Pancreas (tissue), 10 donors: ENCODE measurements at regions not wholly inside any gene's neighbourhood (a gene's known extent, or its start where the extent isn't known, plus 50 kb on each side); places are given as distances from the start of the nearest gene placed in this dataset.

Experiments used
- ATAC-seq, 4 donors: fragments of 200-7000 bp; cut with Tn5 transposase; one replicate each; pipeline versions ENCODE4 v1.8.0 to v1.9.1; 2020; ENCODE audit warnings: mild to moderate bottlenecking in 4 of 4, moderate library complexity in 4 of 4
- DNase-seq, 6 donors: peaks; one replicate each; pipeline ENCODE4 v3.0.0-alpha.2; 2020
- FAIRE-seq: peaks from 2 replicates; lab custom pipeline; 2012; peaks lifted over from hg19 to GRCh38; lab: Jason Lieb, UNC
- H3K27ac ChIP-seq, 4 donors: fragments of 200-600 bp; sonication (generic); 1 replicate in 3 of 4; 2 replicates in 1 of 4; pipeline versions ENCODE4 v1.5.0 to v1.8.0; 2020
- H3K27me3 ChIP-seq, 4 donors: fragments of 200-600 bp; one replicate each; pipeline ENCODE4 v1.8.0; 2021
- H3K36me3 ChIP-seq, 3 donors: fragments of 200-600 bp; sonication (generic) in 1 of 3; one replicate each; pipeline versions ENCODE4 v1.5.0 to v1.8.0; 2020 to 2021
- H3K4me1 ChIP-seq, 3 donors: fragments of 200-600 bp; one replicate each; pipeline ENCODE4 v1.8.0; 2021
- H3K4me3 ChIP-seq, 4 donors: fragments of 200-600 bp; sonication (generic) in 2 of 4; one replicate each; pipeline versions ENCODE4 v1.5.0 to v1.8.0; 2020 to 2021
- H3K9me3 ChIP-seq, 4 donors: fragments of 200-600 bp; one replicate each; pipeline ENCODE4 v1.8.0; 2021
- CTCF ChIP-seq, 4 donors: fragments of 200-600 bp; sonication (generic) in 3 of 4; IDR thresholded peaks; one replicate each; pipeline versions ENCODE4 v1.5.0 to v1.8.0; 2021; ENCODE audit warnings: antibody characterized with exemption in 4 of 4
- WGBS, 2 donors: extraction: QIAGEN DNeasy Blood & Tissue Kit; methylation state at CpG; one replicate each; pipeline ENCODE4 v1.1.7; 2013; 5-methylcytosine and 5-hydroxymethylcytosine counted together
- intact Hi-C, 3 donors: fragments of 100-400 bp; cut with DNase I; formaldehyde crosslinking; loops; one replicate each; pipeline versions ENCODE4 v1.11.1 to v1.14.2; 2022
- donor health status: healthy with polysubstance abuse.
- donor health status: DM: no; HTN: no; CAD: no; lungs with moderate emphysema.
- donor health status: DM: no; HTN: no; CAD: no.
- donor health status: control.
- donor health status: control.
- donor health status: Bipolar disorder and iron deficiency.
- donor health status: DM: yes; HTN: yes; CAD: no.
- donor health status: DM: no; HTN: no; CAD: no.
- donor health status: DM: no; HTN: no; CAD: no.
- donor health status: DM: yes; HTN: yes; CAD: no.

DNA sequence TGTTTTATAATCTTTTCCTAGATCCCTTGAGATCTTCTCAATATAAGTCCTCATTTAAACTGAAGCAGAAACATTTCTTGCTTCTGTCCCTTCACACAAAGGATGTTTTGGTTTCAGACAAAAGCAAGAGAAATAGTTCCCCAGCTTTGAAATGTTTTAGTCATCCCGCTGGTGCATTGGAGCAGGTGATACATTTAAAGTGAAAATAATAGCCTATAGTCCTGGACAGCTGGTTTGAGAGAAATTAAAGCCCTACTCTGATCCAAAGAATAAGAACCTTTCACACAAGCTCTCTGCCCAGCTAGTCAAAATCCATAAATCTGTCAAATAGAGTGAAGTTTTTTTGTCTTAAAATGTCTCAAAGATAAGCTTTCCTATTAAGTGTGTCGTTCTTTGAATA is 79.4 kb downstream of the LUZP4 start:
- no peak overlapping the region for H3K27ac ChIP-seq
- H3K9me3 ChIP-seq: no peaks in the 10 kb centered on the region
- no peak for TF ChIP-seq CTCF (IDR thresholded peaks at IDR 0.05)
- no peaks in the 10 kb centered on the region for H3K36me3 ChIP-seq
- H3K4me1 ChIP-seq: no peaks in the 10 kb centered on the region
- intact Hi-C loops: no loop called here
- FAIRE-seq (no peak), DNase-seq (no peak), ATAC-seq (no peak)
- H3K4me3 ChIP-seq: no peak overlapping the region
- 48 to 54% methylated on average over 2 of the region's 2 CpGs for WGBS, 2 donors
- peaks cover 0 to 37% (median 0%) of the 10 kb centered on the region in 4 donors for H3K27me3 ChIP-seq

DNA sequence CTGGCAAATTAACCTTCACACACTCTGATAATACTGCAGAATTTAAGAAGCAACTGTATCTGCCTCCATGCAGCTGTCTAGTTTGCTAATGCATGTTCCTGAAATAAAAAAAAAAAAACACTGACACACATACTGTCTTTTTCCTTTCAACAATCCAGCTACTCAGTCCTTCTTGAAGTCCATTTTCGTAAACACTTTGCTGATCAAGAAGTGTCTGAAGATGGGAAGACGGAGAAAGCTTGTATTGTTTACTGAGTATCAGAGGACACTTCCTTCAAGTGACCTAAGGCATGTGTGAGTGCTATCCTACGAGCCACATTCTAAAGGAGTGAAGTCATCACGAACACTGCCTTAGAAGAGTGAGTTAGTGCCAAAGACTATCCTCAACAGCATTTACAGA is 82.6 kb downstream of the LUZP4 start:
- no peak for ATAC-seq

DNA sequence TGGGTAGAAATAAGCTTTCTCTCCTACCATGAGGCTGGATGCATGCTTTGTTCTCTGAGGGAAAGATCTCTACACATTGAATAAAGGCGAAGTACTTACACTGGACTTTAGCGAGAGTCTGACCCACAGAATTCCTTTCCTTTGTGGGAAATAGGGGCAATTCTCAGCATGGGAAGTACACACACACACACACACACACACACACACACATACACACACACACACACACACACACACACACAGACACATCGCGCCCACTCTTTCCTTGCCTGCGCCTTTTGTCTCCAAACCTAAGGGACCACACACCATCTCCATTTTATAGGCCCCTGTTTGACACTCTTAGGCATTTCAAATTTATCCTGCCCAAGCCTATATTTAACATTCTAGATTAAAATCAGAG is 83.8 kb downstream of the LUZP4 start:
- FAIRE-seq (no peak), DNase-seq (no peak), ATAC-seq (no peak)
- Histone ChIP-seq H3K4me1 (no peaks in the 10 kb centered on the region), H3K9me3 (no peaks in the 10 kb centered on the region), H3K4me3 (no peak overlapping the region), H3K27ac (no peak overlapping the region), H3K36me3 (no peaks in the 10 kb centered on the region), H3K27me3 (peaks cover 0 to 32% (median 0%) of the 10 kb centered on the region in 4 donors)
- 80 to 95% methylated on average over 5 of the region's 5 CpGs for WGBS, 2 donors
- TF ChIP-seq CTCF (IDR thresholded peaks at IDR 0.05): no peak
- intact Hi-C loops: no loop called here

More for the DNA sequence above, 82.6 kb downstream of the LUZP4 start:
- TF ChIP-seq CTCF (IDR thresholded peaks at IDR 0.05): no peak
- H3K27ac ChIP-seq: no peak overlapping the region
- peaks cover 0 to 43% (median 0%) of the 10 kb centered on the region in 4 donors for H3K27me3 ChIP-seq
- H3K36me3 ChIP-seq: no peaks in the 10 kb centered on the region
- intact Hi-C loops: no loop called here
- 43 to 53% methylated on average over 4 of the region's 4 CpGs for WGBS, 2 donors
- no peak overlapping the region for H3K4me3 ChIP-seq
- peak; percentile 53 for FAIRE-seq
- no peaks in the 10 kb centered on the region for H3K9me3 ChIP-seq
- no peak for DNase-seq
- H3K4me1 ChIP-seq: no peaks in the 10 kb centered on the region

- H3K9me3 ChIP-seq: no peaks in the 10 kb centered on the region
- ATAC-seq (no peak), FAIRE-seq (no peak), DNase-seq (no peak)
- intact Hi-C loops: no loop called here
- no peak overlapping the region for H3K27ac ChIP-seq
- 38 to 42% methylated on average over 1 of the region's 1 CpG for WGBS, 2 donors
- H3K27me3 ChIP-seq: peaks cover 0 to 14% (median 0%) of the 10 kb centered on the region in 4 donors
- H3K36me3 ChIP-seq: no peaks in the 10 kb centered on the region
- no peak for TF ChIP-seq CTCF (IDR thresholded peaks at IDR 0.05)
- H3K4me3 ChIP-seq: no peak overlapping the region
- no peaks in the 10 kb centered on the region for H3K4me1 ChIP-seq
Observed at GRCh38 chrX:115378471-115378870, 89.0 kb downstream of the LUZP4 start.

GRCh38 chrX:115387327-115387726 is 97.8 kb downstream of the LUZP4 start:
- Histone ChIP-seq H3K27ac (no peak overlapping the region), H3K27me3 (peaks cover 0 to 28% (median 0%) of the 10 kb centered on the region in 4 donors), H3K9me3 (no peaks in the 10 kb centered on the region), H3K4me1 (no peaks in the 10 kb centered on the region), H3K36me3 (no peaks in the 10 kb centered on the region), H3K4me3 (no peak overlapping the region)
- no peak for DNase-seq
- TF ChIP-seq CTCF (IDR thresholded peaks at IDR 0.05): no peak
- FAIRE-seq: no peak
- 88 to 91% methylated on average over 2 of the region's 2 CpGs for WGBS, 2 donors
- ATAC-seq: no peak
- intact Hi-C loops: no loop called here
